HEK293 (cell line): ENCODE measurements at regions not wholly inside any gene's neighbourhood (a gene's known extent, or its start where the extent isn't known, plus 50 kb on each side); places are given as distances from the start of the nearest gene placed in this dataset.

ENCODE experiments used
- CTCF ChIA-PET: fragments of 350-600 bp; formaldehyde crosslinking; extraction: SDS; loops from one replicate; lab custom pipeline; 2021; ENCODE audit warnings: antibody characterized with exemption; lab: Yijun Ruan, JAX
- POLR2A ChIA-PET: fragments of 300-600 bp; formaldehyde crosslinking; extraction: SDS; loops from one replicate; lab custom pipeline; 2020; ENCODE audit warnings: antibody characterized with exemption, inconsistent platforms; lab: Yijun Ruan, JAX
- H3K27ac ChIP-seq: fragments of 200-500 bp; sonication (Bioruptor generic); 2 replicates; pipeline ENCODE4 v1.5.1; 2014; ENCODE audit warnings: low read depth, low read length, control low read depth, inconsistent platforms; ENCODE audit errors: extremely low read depth
- H3K36me3 ChIP-seq, 2 experiments: fragments of 200-500 bp in 1 of 2; sonication (Bioruptor generic) in 1 of 2; 1 replicate in 1 of 2; 2 replicates in 1 of 2; pipeline ENCODE4 v1.5.1; 2014 to 2017; ENCODE audit warnings: inconsistent platforms in 2 of 2, low read length in 2 of 2; ENCODE audit not compliant: control insufficient read depth in 2 of 2, insufficient read depth in 1 of 2
- H3K4me1 ChIP-seq: fragments of 200-500 bp; sonication (Bioruptor generic); 2 replicates; pipeline ENCODE4 v1.5.1; 2014; ENCODE audit warnings: mild to moderate bottlenecking, low read length, inconsistent platforms; ENCODE audit not compliant: control insufficient read depth, insufficient read depth
- H3K4me3 ChIP-seq: 2 replicates; pipeline ENCODE4 v1.5.1; 2011; ENCODE audit warnings: low read depth, mild to moderate bottlenecking, control low read depth, low read length, moderate library complexity
- H3K9me3 ChIP-seq: fragments of 200-500 bp; sonication (Bioruptor generic); 2 replicates; pipeline ENCODE4 v1.5.1; 2014; ENCODE audit warnings: low read depth, low read length, inconsistent platforms; ENCODE audit not compliant: control insufficient read depth, insufficient read depth
- BCL11B ChIP-seq: fragments of 450-650 bp; formaldehyde crosslinking; IDR thresholded peaks from 2 replicates; pipeline ENCODE4 v1.5.1; 2016; ENCODE audit warnings: low read depth, missing biosample characterization, missing genetic modification characterization
- HOXD13 ChIP-seq: sonication (generic); formaldehyde crosslinking; IDR thresholded peaks from 2 replicates; pipeline ENCODE4 v1.8.0; 2022; ENCODE audit warnings: missing genetic modification reagents, borderline replicate concordance
- MYNN ChIP-seq: fragments of 450-650 bp; formaldehyde crosslinking; IDR thresholded peaks from 2 replicates; pipeline ENCODE4 v1.5.1; 2016; ENCODE audit warnings: missing biosample characterization, missing genetic modification characterization, borderline replicate concordance
- PRDM4 ChIP-seq: fragments of 450-650 bp; formaldehyde crosslinking; IDR thresholded peaks from 2 replicates; pipeline ENCODE4 v1.5.1; 2017; ENCODE audit warnings: missing biosample characterization, missing genetic modification characterization
- ZBTB1 ChIP-seq: fragments of 450-650 bp; formaldehyde crosslinking; IDR thresholded peaks from 2 replicates; pipeline ENCODE4 v1.5.1; 2016; ENCODE audit warnings: missing biosample characterization, missing genetic modification characterization
- ZFP41 ChIP-seq: fragments of 450-650 bp; formaldehyde crosslinking; IDR thresholded peaks from 2 replicates; pipeline ENCODE4 v1.5.1; 2016; ENCODE audit warnings: missing biosample characterization, missing genetic modification characterization, borderline replicate concordance
- ZNF248 ChIP-seq: fragments of 450-650 bp; formaldehyde crosslinking; IDR thresholded peaks from 2 replicates; pipeline ENCODE4 v1.5.1; 2017; ENCODE audit warnings: missing biosample characterization, missing genetic modification characterization
- ZNF311 ChIP-seq: fragments of 450-650 bp; formaldehyde crosslinking; IDR thresholded peaks from 2 replicates; pipeline ENCODE4 v1.5.1; 2017; ENCODE audit warnings: missing biosample characterization, missing genetic modification characterization, borderline replicate concordance
- ZNF341 ChIP-seq: fragments of 450-650 bp; formaldehyde crosslinking; IDR thresholded peaks from 2 replicates; pipeline ENCODE4; 2016; ENCODE audit warnings: low read depth, missing biosample characterization, missing genetic modification characterization
- ZNF354C ChIP-seq: fragments of 450-650 bp; formaldehyde crosslinking; IDR thresholded peaks from 2 replicates; pipeline ENCODE4 v1.5.1; 2016; ENCODE audit warnings: missing biosample characterization, missing genetic modification characterization, low read depth, borderline replicate concordance
- ZNF362 ChIP-seq: fragments of 450-650 bp; formaldehyde crosslinking; IDR thresholded peaks from 2 replicates; pipeline ENCODE4 v1.5.1; 2016; ENCODE audit warnings: missing biosample characterization, missing genetic modification characterization
- ZNF398 ChIP-seq: fragments of 450-650 bp; formaldehyde crosslinking; IDR thresholded peaks from 2 replicates; pipeline ENCODE4 v1.5.1; 2017; ENCODE audit warnings: missing biosample characterization, missing genetic modification characterization
- ZNF423 ChIP-seq: fragments of 450-650 bp; formaldehyde crosslinking; IDR thresholded peaks from 2 replicates; pipeline ENCODE4 v1.5.1; 2016; ENCODE audit warnings: missing biosample characterization, missing genetic modification characterization
- ZNF433 ChIP-seq: fragments of 450-650 bp; formaldehyde crosslinking; IDR thresholded peaks from 2 replicates; pipeline ENCODE4 v1.5.1; 2016; ENCODE audit warnings: missing biosample characterization, missing genetic modification characterization, low read depth
- ZNF513 ChIP-seq: fragments of 450-650 bp; IDR thresholded peaks from 2 replicates; pipeline ENCODE4 v1.5.1; 2018; ENCODE audit warnings: missing biosample characterization, missing genetic modification characterization
- ZNF529 ChIP-seq: fragments of 450-650 bp; formaldehyde crosslinking; IDR thresholded peaks from 2 replicates; pipeline ENCODE4 v1.5.1; 2017; ENCODE audit warnings: missing genetic modification characterization, missing biosample characterization; ENCODE audit not compliant: insufficient replicate concordance
- ZNF600 ChIP-seq: fragments of 450-650 bp; formaldehyde crosslinking; IDR thresholded peaks from 2 replicates; pipeline ENCODE4 v1.5.1; 2016; ENCODE audit warnings: missing biosample characterization, missing genetic modification characterization
- ZNF701 ChIP-seq: fragments of 450-650 bp; formaldehyde crosslinking; IDR thresholded peaks from 2 replicates; pipeline ENCODE4 v1.5.1; 2016; ENCODE audit warnings: missing biosample characterization, missing genetic modification characterization
- ZNF843 ChIP-seq: fragments of 450-650 bp; formaldehyde crosslinking; IDR thresholded peaks from 2 replicates; pipeline ENCODE4 v1.5.1; 2016; ENCODE audit warnings: missing biosample characterization, missing genetic modification characterization

GRCh38 chr3:117743993-117744392 lies 1034.4 kb downstream of the TUSC7 start (continued):
- TF ChIP-seq ZNF701 (tag by site-specific recombination) (no peak), ZNF423 (no peak), HOXD13 (CRISPR knock-in tag) (no peak), ZNF354C (tag by site-specific recombination) (no peak)

- no peak overlapping the region for H3K27ac ChIP-seq
- H3K9me3 ChIP-seq = no peaks in the 10 kb centered on the region
- TF ChIP-seq ZNF513 (no peak), ZNF529 (tag by site-specific recombination) (no peak), ZNF423 (no peak), ZBTB1 (tag by site-specific recombination) (no peak), ZNF311 (tag by site-specific recombination) (no peak), ZNF362 (tag by site-specific recombination) (no peak)
- ChIA-PET POLR2A (no interaction called here), CTCF (no interaction called here)
- no peaks in the 10 kb centered on the region for H3K36me3 ChIP-seq
- no peaks in the 10 kb centered on the region for H3K4me1 ChIP-seq
- no peak overlapping the region for H3K4me3 ChIP-seq
These were observed 1035.4 kb downstream of the TUSC7 start for GRCh38 chr3:117744935-117745334.

GRCh38 chr3:117745516-117745915 lies 1035.9 kb downstream of the TUSC7 start:
- Histone ChIP-seq H3K27ac (no peak overlapping the region), H3K9me3 (no peaks in the 10 kb centered on the region), H3K4me1 (no peaks in the 10 kb centered on the region), H3K36me3 (no peaks in the 10 kb centered on the region), H3K4me3 (no peak overlapping the region)
- ChIA-PET POLR2A (no interaction called here), CTCF (no interaction called here)
- TF ChIP-seq MYNN (tag by site-specific recombination) = no peak

GRCh38 chr3:117746066-117746465 lies 1036.5 kb downstream of the TUSC7 start:
- Histone ChIP-seq H3K4me1 (no peaks in the 10 kb centered on the region), H3K9me3 (no peaks in the 10 kb centered on the region), H3K36me3 (no peaks in the 10 kb centered on the region), H3K4me3 (no peak overlapping the region), H3K27ac (no peak overlapping the region)
- ChIA-PET CTCF (no interaction called here), POLR2A (no interaction called here)
- TF ChIP-seq ZFP41 (tag by site-specific recombination) (no peak), ZNF843 (tag by site-specific recombination) (no peak)

- Histone ChIP-seq H3K36me3 (no peaks in the 10 kb centered on the region), H3K27ac (no peak overlapping the region), H3K9me3 (no peaks in the 10 kb centered on the region), H3K4me1 (no peaks in the 10 kb centered on the region), H3K4me3 (no peak overlapping the region)
- CTCF ChIA-PET = interaction anchor here (0.6 kb wide), 1 partner anchor 82 kb away, joined by 3 read pairs; no protein-coding TSS in a partner anchor
- POLR2A ChIA-PET = no interaction called here
- TF ChIP-seq BCL11B (tag by site-specific recombination) (no peak), ZNF433 (tag by site-specific recombination) (no peak), ZNF600 (tag by site-specific recombination) (no peak), PRDM4 (no peak), ZNF248 (tag by site-specific recombination) (no peak), ZNF423 (no peak), ZNF341 (tag by site-specific recombination) (no peak), ZNF398 (no peak)
These were observed 1038.6 kb downstream of the TUSC7 start for GRCh38 chr3:117748131-117748530.
